GM18505 (cell line): ENCODE measurements at regions not wholly inside any gene's neighbourhood (a gene's known extent, or its start where the extent isn't known, plus 50 kb on each side); places are given as distances from the start of the nearest gene placed in this dataset.
"Not testable (repeated sequence)": the region's sequence is repeated elsewhere in the genome, so short reads cannot be mapped to it uniquely, and the experiment has no call there.

Experiments
- ATAC-seq: cut with Tn5 transposase; IDR thresholded peaks from one replicate; pipeline ENCODE4 v1.9.1; 2021; ENCODE audit not compliant: unreplicated experiment
- POLR2A ChIP-seq: IDR thresholded peaks from 4 replicates; pipeline ENCODE4 v1.6.1; 2011; ENCODE audit warnings: borderline replicate concordance; ENCODE audit not compliant: insufficient read depth, insufficient read length; ENCODE audit errors: extremely low read depth

DNA sequence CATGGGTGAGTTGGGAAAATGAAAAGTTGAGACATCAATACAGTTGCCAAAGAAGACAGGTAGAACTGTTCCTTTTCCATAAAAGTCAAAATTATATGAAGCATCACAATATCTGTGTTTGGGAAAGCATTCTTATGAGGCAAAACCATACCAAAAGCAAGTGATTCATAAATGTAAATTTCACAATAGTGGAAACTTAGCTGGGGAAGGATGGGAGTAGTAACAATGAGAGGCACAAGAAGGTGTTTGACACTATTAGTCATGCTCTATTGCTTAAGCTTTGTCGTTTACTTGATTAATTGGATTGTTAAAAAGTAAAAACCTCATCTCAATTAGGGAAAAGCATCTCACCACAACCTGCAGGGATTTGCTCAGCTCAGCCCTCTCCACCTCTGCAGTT, 240.2 kb downstream of the C7orf25 start:
- ATAC-seq, result no peak
- TF ChIP-seq POLR2A, result no peak

DNA sequence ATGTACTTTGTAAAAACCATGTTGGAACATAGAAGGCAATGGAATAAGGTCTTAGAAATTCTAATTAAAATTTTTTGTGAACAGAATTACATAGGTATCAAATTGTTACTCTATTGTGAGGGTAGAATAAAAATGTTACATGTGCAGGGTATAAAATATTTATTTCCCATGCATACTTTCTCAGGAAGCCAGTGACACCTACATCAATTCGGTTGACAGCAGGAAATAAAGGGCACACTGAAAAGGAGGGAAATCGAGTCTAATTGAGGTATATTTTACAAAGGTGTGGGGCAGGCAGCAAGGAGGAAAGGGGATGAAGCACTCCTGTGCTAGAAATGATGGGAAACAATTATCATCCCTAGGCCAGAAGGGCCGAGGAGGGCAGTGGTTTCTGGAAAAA, 244.9 kb downstream of the C7orf25 start:
- ATAC-seq, result no peak
- no peak for TF ChIP-seq POLR2A

DNA sequence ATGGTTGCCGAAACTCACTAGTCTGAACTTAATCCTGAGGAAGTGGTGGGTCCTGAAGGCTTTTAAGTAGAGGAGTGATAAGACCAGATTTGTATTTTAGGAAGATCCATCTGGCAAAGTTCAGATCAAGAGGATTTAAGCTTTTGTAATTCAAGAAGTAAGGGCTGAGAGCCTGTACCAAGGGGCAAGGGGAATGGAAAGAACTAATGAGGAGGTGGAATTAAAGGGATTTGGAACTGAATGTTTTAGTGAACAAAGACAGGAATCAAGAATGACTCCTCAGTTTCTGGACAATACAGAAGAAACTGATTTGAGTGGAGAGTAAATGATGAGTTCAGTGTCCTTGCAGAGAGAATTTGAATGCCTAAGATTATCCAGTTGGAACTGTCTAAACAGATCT, 249.0 kb downstream of the C7orf25 start:
- TF ChIP-seq POLR2A, result no peak
- ATAC-seq, result no peak

DNA sequence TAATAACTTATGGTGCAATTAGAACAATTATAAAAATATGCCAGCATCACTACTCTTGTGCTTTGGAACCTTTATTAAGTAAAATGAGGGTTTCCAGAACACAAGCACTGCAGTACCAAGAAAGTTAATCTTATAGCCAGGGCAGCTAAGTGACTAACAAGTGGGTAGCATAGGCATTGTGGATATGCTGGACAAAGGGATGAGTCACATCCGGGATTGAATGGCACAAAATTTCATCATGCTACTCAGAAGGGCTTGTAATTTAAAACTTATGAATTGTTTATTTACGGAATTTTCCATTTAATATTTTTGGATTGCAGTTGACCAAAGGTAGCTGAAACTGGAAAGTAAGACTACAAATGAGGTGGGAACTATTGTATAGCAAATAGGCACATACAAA, 250.6 kb downstream of the C7orf25 start:
- ATAC-seq, result no peak
- no peak for TF ChIP-seq POLR2A

DNA sequence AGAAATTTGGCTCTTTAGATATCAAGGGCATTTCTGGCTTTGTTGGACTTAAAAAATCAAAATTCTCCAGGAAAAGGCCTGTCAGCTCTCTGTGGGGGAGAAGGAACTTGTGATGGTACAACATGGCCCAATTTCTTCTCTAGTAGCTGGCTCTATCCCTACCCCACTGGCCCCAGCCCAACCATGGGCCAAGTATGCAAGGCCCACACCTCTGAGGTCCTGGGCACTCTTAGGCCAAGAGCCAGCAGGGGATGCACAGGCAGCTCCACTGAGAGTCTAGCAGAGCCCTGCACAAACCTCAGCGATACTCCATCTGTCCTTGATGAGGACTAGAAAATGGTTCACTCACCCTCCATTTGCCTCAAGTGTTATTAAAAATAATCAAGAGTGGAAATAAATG, 261.2 kb downstream of the C7orf25 start:
- TF ChIP-seq POLR2A, result no peak
- ATAC-seq, result no peak

DNA sequence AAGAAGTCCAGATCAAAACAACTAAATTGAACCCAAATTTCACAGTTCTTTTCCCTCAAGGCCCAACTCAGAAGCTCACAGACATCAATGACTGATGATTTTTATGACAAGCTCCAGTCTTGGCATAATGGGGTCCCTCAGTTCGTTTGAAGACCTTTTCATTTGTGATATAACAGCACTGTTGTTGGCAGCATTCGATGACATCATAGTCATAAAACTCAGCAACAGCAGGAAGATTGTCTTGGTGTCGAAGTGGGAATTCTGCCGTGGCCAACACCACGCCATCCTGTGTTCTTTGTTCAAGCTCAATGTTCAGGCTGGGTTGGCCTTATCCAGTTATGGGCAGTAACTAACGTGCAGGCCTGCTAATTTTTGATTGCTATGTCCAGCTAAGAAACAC, 261.7 kb downstream of the C7orf25 start:
- no peak for TF ChIP-seq POLR2A
- ATAC-seq, result no peak

DNA sequence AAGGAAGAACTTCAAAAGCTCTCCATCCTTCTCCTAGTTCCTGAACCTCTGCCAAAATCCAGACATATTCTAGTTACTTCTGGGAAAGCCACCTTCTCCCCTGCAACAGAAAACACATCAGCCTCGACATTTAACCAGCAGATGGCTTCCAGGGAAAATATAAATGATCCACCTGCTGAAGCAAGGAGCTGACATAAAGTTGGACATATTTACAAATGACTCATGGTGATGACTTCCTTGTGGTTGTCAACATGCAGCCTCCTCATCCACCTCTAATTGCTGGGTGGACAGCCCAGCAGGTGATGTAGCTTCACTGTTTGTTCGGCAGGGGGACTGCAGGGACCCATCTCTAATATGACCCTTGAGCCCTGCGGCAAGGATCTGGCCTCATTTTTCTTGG, 266.0 kb downstream of the C7orf25 start:
- no peak for ATAC-seq
- TF ChIP-seq POLR2A, result no peak

DNA sequence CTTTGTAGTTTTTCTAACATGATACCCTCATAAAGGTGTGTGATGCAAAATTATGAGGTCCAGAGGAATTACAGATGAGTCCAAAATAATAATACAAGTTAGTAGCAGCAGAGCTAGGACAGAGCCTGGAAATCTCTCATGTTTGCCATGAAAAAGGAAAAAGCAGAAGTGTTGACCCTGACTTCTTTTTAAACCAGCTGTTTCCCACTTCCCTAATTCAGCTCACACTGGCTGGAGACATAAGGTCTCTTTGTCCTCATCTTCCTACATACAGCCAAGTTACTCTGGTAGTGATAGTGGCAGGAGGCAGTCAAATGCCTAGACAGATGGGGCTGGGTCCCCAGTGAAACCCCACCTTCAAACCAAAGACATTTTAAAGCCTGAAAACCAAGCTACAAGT, 269.2 kb downstream of the C7orf25 start:
- no peak for TF ChIP-seq POLR2A
- no peak for ATAC-seq

DNA sequence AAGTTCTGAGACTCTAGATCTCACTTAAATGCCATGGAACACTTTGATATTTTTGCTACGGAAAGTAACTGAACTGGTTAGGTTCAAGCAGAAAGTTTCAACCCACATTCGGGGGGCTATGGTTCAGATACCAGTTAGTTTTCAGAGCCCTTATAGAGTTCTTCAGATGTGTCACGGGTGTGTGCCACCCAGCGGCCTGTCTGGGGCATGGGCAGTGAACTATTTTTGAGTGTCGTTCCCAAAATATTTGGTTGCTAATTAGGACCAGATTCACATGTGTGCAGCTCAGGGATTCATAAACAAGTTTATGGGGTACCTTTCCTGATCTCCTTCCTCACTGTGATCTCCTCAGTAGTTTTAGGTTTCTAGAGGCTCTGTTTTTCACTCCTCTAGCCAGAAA, 271.9 kb downstream of the C7orf25 start:
- TF ChIP-seq POLR2A, result no peak
- no peak for ATAC-seq

DNA sequence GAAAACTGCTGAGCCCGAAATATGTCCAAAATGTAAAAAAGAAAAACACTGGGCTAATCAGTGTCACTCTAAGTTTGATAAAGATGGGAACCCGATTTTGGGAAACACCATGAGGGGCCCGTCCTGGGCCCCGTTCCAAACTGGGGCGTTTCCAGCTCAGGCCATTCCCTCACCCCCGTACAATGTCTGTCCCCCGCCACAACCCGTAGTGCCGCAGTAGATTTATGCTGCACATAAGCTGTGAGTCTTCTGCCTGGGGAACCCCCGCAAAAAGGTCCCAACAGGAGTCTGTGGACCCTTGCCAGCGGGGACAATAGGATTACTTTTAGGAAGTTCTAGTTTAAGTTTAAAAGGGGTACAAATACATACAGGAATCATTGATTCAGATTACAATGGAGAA, 275.5 kb downstream of the C7orf25 start:
- not testable (repeated sequence) for ATAC-seq

DNA sequence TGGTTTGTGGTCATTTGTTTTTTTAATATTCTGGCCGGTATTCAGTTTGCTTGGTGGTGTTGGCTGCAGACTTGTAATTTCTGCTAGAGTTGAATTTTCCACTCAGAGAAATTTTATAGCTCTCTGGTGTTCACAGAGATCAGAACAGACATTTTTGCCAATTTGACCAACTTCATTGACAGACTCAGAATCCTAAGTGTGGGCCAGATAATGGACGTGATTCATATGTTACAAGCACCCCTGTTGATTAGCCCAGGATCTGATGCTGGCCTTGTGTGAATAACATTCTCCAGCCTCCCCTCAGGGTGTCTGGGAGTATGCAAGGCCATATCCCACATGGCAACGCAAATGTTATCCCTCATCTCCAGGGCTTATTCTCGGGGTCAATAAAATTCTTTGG, 283.8 kb downstream of the C7orf25 start:
- TF ChIP-seq POLR2A, result no peak
- ATAC-seq, result no peak

DNA sequence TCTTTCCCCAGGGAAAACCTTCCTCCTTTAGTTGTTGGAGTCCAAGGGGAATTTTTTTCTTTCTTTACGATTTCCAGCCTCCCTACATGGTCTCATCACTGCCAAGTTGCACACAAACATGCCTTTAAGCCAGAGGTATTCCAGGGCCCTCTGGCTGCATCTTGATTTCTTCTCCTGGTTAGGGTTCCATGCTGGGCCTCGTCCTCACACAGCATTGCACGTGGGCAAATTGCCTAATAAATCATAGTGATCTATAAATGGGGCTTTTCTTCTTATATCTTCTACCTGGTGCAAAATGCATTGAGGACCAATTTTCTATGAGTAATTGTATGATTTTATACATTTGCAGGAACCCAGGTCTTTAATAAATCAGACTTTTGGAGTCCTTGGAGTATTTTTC, 284.2 kb downstream of the C7orf25 start:
- TF ChIP-seq POLR2A, result no peak
- ATAC-seq, result no peak

DNA sequence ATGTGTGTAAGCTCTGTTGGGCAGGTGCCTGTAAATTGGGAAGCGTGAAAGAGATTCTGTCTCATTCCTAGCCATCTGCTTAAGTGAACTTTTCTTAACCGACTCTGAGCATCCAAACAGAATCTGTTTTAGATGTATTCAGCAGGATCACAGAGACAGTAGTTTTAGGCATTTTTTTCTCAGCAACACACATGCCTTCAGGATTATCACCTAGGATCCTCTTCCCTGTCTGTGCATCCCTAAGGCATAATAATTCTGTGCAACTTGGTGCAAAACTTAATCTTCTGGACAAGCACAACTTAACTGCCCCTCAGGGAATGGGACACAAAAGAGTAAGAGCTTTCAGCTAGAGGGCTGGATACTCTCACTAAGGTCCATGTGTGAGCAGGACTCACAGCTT, 284.8 kb downstream of the C7orf25 start:
- TF ChIP-seq POLR2A, result no peak
- ATAC-seq, result no peak

DNA sequence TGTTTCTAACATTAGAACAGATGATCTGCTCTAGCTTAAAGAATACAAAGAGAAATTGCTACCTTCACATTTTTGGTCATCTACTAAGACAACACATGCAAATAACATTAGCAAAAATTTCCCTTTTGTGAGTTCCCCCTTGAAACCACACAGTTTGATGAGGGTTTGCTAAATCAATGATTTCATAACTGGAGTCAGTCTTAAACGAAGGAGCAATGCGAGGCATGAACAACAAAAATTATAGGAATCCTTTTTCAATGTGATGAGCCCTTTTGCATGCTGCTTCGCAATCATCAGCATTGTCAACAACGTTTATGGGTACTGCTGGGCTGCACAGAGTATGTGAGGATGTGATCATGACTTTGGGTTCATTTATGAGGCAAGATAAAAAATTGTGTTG, 286.4 kb downstream of the C7orf25 start:
- ATAC-seq, result no peak
- TF ChIP-seq POLR2A, result no peak

DNA sequence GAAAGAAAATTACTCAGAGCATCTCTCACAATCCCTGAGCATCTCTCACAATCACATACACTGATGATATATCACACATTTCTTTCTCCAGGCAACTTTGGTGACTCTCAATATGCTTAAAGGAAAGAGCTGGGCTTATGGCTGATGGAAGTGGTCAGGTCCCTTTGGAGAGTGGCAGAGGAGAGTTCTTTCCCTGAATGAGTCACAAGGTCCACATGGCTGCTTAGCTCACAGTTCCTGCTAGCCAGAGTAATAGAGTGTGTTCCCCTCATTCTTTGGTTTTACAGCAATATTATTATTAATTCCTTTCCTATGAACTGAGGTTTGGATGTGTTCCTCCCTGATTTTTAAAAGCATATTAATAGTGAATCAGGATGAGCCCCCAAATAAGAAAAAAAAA, 287.4 kb downstream of the C7orf25 start:
- TF ChIP-seq POLR2A, result no peak
- no peak for ATAC-seq

DNA sequence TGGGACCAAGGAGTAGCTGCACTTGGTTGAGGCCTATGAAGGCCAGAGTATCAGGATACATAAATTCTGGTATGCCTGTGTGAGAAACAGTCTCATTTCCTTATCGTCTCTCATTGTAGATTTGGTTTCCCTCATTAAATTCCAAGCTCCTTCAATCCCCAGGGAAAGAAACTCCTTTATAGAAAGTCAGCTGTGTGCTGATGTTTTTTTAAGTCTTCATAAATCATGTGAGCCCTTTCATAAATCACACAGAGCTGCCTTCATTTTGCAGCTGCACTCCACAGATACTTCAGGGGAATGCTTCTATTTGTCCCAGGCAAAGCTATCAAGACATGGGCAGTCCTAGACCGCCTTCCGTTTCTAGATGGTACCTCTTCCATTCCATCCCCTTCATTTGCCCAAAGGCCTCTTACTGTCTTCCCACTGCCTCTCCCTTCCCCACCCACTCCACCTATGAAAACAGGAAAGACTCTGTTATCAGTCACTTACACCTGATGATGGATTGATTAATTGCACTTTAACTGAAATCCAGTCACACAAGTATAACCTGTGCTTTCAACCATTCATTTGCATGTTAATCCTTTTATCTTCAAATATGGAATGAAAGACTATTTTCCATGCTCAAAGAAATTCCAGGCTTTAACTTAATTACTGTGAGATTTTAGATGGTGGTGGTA, 290.2 kb downstream of the C7orf25 start:
- TF ChIP-seq POLR2A, result no peak
- no peak for ATAC-seq

DNA sequence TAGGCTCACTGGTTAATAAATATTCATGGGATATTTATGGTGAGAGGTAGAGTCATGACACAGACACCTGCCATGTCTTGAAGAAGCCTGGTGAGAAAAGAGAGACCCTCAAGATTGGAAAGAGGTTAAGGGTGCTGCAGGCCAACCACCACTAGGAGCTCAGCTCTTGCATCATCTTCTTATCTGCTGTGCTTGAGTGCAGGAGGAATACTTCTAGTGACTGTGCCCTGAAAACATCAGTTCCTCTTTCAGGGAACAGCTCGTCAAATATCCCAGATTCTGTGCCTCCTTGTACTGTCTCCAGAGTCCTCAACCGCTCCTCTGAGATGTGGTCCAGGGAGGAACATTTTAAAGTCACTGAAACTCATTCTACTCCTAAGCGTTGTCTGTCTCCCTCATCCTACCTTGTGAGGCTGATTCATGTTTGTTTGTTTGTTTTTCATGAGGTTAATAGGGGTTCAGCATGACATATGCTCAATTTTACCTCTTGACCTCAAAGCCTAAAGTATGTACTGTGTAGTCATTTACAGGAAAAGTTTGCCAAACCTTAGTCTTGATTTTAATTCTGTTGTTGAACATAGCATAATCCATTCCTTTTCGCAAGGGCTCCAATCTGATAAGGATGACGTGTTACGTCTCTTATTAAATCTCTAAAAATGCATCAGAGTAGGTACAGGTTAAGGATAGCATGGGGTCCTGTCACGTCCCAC, 293.1 kb downstream of the C7orf25 start:
- TF ChIP-seq POLR2A, result no peak
- ATAC-seq, result no peak
